ENCODE measurements at regions not wholly inside any gene's neighbourhood (a gene's known extent, or its start where the extent isn't known, plus 50 kb on each side); places are given as distances from the start of the nearest gene placed in this dataset.
"Not testable (repeated sequence)": the region's sequence is repeated elsewhere in the genome, so short reads cannot be mapped to it uniquely, and the experiment has no call there.

GRCh38 chr14:25444381-25444780, 394.4 kb upstream of the STXBP6 start:
- no peaks in the 10 kb centered on the region for H3K4me1 ChIP-seq (ENCODE audit: insufficient read depth, low read length)
- H2AK5ac ChIP-seq (ENCODE audit: insufficient read length, low read length) = no peak overlapping the region
- H3K36me3 Mint-ChIP-seq (ENCODE audit: insufficient read depth in 1 of 3, low read depth in 3 of 3) = peaks cover 0 to 5% (median 0%) of the 10 kb centered on the region in 3 experiments; a peak in 1 of 7 replicates
- no peak overlapping the region for H2BK5ac ChIP-seq (ENCODE audit: insufficient read length, low read length)
- no peaks in the 10 kb centered on the region for H3K23me2 ChIP-seq (ENCODE audit: insufficient read length, low read depth, low read length, poor library complexity, severe bottlenecking)
- H3K4ac ChIP-seq (ENCODE audit: low read depth, low read length) = no peak overlapping the region
- no peak overlapping the region for H3K4me3 Mint-ChIP-seq
- H4K20me1 ChIP-seq (ENCODE audit: control insufficient read depth, insufficient read depth, insufficient read length) = no peaks in the 10 kb centered on the region
- no peaks in the 10 kb centered on the region; the same call in 1 of the 2 replicates for H3K27me3 Mint-ChIP-seq (ENCODE audit: low read depth)
- H3K27ac Mint-ChIP-seq = no peak overlapping the region
- WGBS (ENCODE audit: extremely low coverage, insufficient read length, low lambda C conversion rate) = no CpG with 5 or more reads among the region's 2 CpGs
- H4K5ac ChIP-seq (ENCODE audit: insufficient read length, low read depth, low read length) = no peak overlapping the region
- H3K9ac ChIP-seq (ENCODE audit: extremely low read depth, insufficient read length, low read length) = no peak overlapping the region
- H3K27me3 ChIP-seq (ENCODE audit: insufficient read depth, low read length) = no peaks in the 10 kb centered on the region
- DNase-seq = no peak
- no peak overlapping the region for H4K8ac ChIP-seq (replicated peaks; ENCODE audit: insufficient read length, low read depth, low read length)
- H3K4me1 Mint-ChIP-seq = no peaks in the 10 kb centered on the region
- no peaks in the 10 kb centered on the region for H3K79me1 ChIP-seq (ENCODE audit: insufficient read depth, low read depth, low read length, poor library complexity, severe bottlenecking)
- no peak overlapping the region for H3K18ac ChIP-seq (ENCODE audit: insufficient read length, low read depth, low read length)
- H3K9me3 Mint-ChIP-seq = peaks cover 0 to 8% of the 10 kb centered on the region in 2 experiments; a peak in 2 of 5 replicates
- H3K56ac ChIP-seq (ENCODE audit: insufficient read length, low read depth, low read length) = no peak overlapping the region
- H3K9me3 ChIP-seq (ENCODE audit: control insufficient read depth, low read depth, low read length) = no peaks in the 10 kb centered on the region
- no peak overlapping the region for H2AFZ ChIP-seq (ENCODE audit: low read length)
- H2BK120ac ChIP-seq (ENCODE audit: low read depth, low read length, poor library complexity, severe bottlenecking) = no peak overlapping the region
- no peak overlapping the region for H2BK20ac ChIP-seq (ENCODE audit: low read depth, low read length, poor library complexity, severe bottlenecking)
- H2BK12ac ChIP-seq (ENCODE audit: insufficient read length, low read depth, low read length) = no peak overlapping the region
- no peak overlapping the region for H4K91ac ChIP-seq (ENCODE audit: insufficient read length, low read depth, low read length)
- TF ChIP-seq, protein P1, sequence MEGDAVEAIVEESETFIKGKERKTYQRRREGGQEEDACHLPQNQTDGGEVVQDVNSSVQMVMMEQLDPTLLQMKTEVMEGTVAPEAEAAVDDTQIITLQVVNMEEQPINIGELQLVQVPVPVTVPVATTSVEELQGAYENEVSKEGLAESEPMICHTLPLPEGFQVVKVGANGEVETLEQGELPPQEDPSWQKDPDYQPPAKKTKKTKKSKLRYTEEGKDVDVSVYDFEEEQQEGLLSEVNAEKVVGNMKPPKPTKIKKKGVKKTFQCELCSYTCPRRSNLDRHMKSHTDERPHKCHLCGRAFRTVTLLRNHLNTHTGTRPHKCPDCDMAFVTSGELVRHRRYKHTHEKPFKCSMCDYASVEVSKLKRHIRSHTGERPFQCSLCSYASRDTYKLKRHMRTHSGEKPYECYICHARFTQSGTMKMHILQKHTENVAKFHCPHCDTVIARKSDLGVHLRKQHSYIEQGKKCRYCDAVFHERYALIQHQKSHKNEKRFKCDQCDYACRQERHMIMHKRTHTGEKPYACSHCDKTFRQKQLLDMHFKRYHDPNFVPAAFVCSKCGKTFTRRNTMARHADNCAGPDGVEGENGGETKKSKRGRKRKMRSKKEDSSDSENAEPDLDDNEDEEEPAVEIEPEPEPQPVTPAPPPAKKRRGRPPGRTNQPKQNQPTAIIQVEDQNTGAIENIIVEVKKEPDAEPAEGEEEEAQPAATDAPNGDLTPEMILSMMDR (conservative IDR thresholded peaks at IDR 0.05) = no peak
- H2BK15ac ChIP-seq (ENCODE audit: low read depth, low read length) = no peak overlapping the region
- no peak overlapping the region for H3T11ph ChIP-seq (ENCODE audit: low read length)
- H3K27ac ChIP-seq (ENCODE audit: insufficient read length, low read depth, low read length) = no peak overlapping the region
- no peak overlapping the region for H3K14ac ChIP-seq (ENCODE audit: insufficient read depth, low read length)
- H3K4me2 ChIP-seq (ENCODE audit: insufficient read depth, insufficient read length, low read length) = no peak overlapping the region
- H3K23ac ChIP-seq (ENCODE audit: insufficient read length, low read depth, low read length) = no peak overlapping the region
- H3K79me2 ChIP-seq (ENCODE audit: insufficient read depth, low read length) = no peaks in the 10 kb centered on the region

DNA sequence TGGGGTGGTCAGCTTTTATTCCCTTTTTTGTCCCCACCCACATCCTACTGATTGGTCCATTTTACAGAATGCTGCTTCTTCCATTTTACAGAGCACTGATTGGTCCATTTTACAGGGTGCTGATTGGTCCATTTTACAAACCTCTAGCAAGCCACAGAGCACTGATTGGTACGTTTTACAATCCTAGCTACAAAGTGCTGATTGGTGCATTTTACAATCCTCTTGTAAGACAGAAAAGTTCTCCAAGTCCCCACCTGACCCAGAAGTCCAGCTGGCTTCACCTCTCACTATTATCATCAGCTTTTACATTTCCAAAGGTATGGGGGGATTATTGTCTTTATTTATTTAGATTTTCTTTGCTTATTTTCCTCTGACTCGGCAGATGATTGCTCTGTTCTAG, 390.4 kb upstream of the STXBP6 start:
- not testable (repeated sequence) for H3K18ac ChIP-seq (ENCODE audit: insufficient read length, low read depth, low read length); H3K4me1 Mint-ChIP-seq; H3K27ac Mint-ChIP-seq; H3K27me3 ChIP-seq (ENCODE audit: insufficient read depth, low read length); H3K4ac ChIP-seq (ENCODE audit: low read depth, low read length); H2AK5ac ChIP-seq (ENCODE audit: insufficient read length, low read length); H3K4me3 Mint-ChIP-seq; H3K79me1 ChIP-seq (ENCODE audit: insufficient read depth, low read depth, low read length, poor library complexity, severe bottlenecking); H3K56ac ChIP-seq (ENCODE audit: insufficient read length, low read depth, low read length); H3K4me2 ChIP-seq (ENCODE audit: insufficient read depth, insufficient read length, low read length); H3K4me1 ChIP-seq (ENCODE audit: insufficient read depth, low read length); H3K9me3 Mint-ChIP-seq; DNase-seq; H3K23ac ChIP-seq (ENCODE audit: insufficient read length, low read depth, low read length); H2AFZ ChIP-seq (ENCODE audit: low read length); H4K8ac ChIP-seq (replicated peaks; ENCODE audit: insufficient read length, low read depth, low read length); H3K14ac ChIP-seq (ENCODE audit: insufficient read depth, low read length); H3K79me2 ChIP-seq (ENCODE audit: insufficient read depth, low read length); H3K23me2 ChIP-seq (ENCODE audit: insufficient read length, low read depth, low read length, poor library complexity, severe bottlenecking); H3K27me3 Mint-ChIP-seq (ENCODE audit: low read depth); H2BK12ac ChIP-seq (ENCODE audit: insufficient read length, low read depth, low read length); H2BK5ac ChIP-seq (ENCODE audit: insufficient read length, low read length); H4K20me1 ChIP-seq (ENCODE audit: control insufficient read depth, insufficient read depth, insufficient read length); H4K91ac ChIP-seq (ENCODE audit: insufficient read length, low read depth, low read length); H3K27ac ChIP-seq (ENCODE audit: insufficient read length, low read depth, low read length); H3K36me3 Mint-ChIP-seq (ENCODE audit: insufficient read depth in 1 of 3, low read depth in 3 of 3); H4K5ac ChIP-seq (ENCODE audit: insufficient read length, low read depth, low read length); H3K9ac ChIP-seq (ENCODE audit: extremely low read depth, insufficient read length, low read length); H2BK15ac ChIP-seq (ENCODE audit: low read depth, low read length); H3T11ph ChIP-seq (ENCODE audit: low read length); H3K9me3 ChIP-seq (ENCODE audit: control insufficient read depth, low read depth, low read length); H2BK20ac ChIP-seq (ENCODE audit: low read depth, low read length, poor library complexity, severe bottlenecking); H2BK120ac ChIP-seq (ENCODE audit: low read depth, low read length, poor library complexity, severe bottlenecking)
- no CpG with 5 or more reads among the region's 2 CpGs for WGBS (ENCODE audit: extremely low coverage, insufficient read length, low lambda C conversion rate)
